HG03439 (cell line): ENCODE measurements at regions not wholly inside any gene's neighbourhood (a gene's known extent, or its start where the extent isn't known, plus 50 kb on each side); places are given as distances from the start of the nearest gene placed in this dataset.
"Not testable (repeated sequence)": the region's sequence is repeated elsewhere in the genome, so short reads cannot be mapped to it uniquely, and the experiment has no call there.

Experiments
- ATAC-seq: cut with Tn5 transposase; IDR thresholded peaks from one replicate; pipeline ENCODE4 v1.9.1; 2021; ENCODE audit warnings: mild to moderate bottlenecking, moderate library complexity; ENCODE audit not compliant: unreplicated experiment

- no peak for ATAC-seq
Measured at GRCh38 chr6:15936503-15936902, 192.4 kb upstream of the MYLIP start.

GRCh38 chr6:15935661-15936060 lies 193.2 kb upstream of the MYLIP start:
- ATAC-seq: no peak

DNA sequence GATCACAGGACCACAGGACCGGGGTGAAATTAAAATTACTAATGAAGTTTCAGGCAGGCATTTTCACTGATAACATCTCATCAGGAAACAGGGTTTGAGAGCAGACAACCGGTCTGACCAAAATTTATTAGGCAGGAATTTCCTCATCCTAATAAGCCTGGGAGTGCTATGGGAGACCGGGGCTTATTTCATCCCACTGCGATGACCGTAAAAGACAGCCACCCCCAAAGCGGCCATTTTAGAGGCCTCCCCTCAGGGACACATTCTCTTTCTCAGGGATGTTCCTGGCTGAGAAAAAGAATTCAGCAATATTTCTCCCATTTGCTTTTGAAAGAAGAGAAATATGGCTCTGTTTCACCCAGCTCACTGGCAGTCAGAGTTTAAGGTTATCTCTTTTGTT lies 197.2 kb upstream of the MYLIP start:
- ATAC-seq: not testable (repeated sequence)

GRCh38 chr6:15930207-15930606 lies 198.7 kb upstream of the MYLIP start:
- no peak for ATAC-seq

DNA sequence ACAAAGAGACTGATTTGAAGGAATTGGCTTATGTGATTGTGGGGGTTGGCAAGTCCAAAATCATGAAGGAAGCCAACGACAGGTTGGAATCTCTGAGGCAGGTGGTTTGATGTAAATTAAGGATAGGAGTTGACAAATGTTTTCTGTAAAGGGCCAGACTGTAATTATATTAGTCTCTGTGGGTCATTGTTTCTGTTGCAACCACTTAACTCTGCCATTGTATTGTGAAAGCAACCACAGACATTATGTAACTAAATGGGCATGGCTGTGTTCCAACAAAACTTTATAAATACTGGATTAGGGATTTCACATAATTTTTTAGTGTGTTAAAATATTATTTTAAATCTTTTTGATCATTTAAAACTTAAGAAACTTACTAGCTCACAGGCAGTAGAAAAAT lies 199.2 kb upstream of the MYLIP start:
- ATAC-seq: no peak

DNA sequence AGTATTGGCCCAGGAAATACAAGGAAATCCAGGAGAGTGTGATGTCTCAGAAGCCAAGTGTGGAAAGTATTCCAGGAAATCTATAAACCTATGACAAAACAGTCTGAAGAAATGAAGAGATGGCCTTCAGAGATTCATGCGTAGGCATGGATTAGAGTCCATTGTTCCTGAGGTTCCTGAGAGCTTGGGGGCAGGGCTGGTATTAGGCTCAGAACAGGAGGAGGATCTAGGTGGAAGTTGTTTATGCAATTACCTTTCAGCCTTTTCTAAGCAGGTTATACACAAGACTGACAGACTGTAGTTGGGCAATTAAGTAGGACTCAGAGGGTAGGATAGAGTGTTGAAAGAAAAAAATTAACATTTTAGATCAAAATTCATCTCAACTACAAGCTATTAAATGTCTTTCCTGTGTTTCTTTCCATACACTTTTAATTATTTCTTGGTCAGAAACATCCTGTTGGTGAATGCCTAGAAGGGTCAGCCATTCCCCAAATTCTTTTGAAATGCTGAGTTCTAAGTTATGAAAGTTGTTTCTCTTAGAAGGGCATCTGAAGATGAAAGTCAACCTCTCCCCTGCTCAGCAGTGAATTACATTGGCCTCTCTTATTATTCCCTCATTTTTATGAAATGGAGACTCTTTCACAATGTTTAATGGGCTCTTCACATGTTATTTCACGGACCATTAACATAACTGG lies 201.2 kb upstream of the MYLIP start:
- ATAC-seq: no peak

GRCh38 chr6:15926256-15926655 lies 202.6 kb upstream of the MYLIP start:
- ATAC-seq: no peak

DNA sequence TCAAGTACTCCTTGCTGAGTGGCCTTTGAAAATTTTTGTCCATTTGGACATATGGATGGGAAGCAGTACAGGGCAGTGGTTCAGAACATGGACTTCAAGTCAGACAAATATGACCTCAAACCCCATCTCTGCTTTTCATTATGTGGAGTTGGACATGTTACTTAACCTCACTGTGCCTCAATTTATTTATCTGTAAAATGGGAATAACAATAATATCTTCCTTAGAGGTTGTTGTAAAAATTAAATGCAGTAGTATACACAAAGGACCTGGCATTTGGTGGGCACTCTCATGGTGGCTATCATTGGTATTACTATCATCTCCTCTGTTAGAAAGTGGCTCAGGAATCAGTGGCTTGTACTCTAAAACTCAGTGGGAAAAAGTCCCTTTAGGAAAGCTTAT lies 204.0 kb upstream of the MYLIP start:
- ATAC-seq: no peak

DNA sequence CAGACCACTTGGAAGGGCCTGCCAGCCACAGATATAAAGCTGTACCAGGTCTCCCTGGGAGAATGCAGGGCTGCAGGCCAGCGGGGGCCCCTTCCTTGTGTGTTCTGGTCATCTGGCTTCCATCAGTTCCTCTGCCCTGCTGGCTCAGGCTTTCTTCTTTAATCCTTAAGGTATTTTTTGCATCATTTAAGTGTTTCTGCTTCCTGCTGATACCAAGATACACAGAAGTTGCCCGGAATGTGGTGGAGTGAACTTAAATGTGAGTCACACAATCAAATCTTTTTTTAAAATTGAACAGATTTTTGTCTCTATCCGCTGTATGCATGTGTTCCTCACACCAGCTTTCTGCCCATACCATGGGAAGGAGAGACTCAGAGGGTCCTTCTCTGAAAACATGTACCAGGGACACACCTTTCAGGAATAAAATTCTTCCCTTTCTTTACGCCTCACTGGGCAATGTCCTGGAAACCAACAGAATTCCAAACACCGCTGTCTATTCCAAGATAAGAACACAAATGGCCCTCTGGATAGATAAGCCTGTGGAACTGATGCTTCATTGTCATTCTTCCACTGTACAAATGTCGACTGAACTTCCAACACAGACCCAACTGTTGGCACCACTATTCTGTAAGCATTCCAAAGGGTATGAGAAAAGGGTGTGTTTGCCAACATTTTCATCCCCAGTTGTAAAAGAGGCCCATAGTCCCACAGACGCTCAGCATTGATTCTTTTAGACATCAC lies 206.2 kb upstream of the MYLIP start:
- ATAC-seq: no peak

DNA sequence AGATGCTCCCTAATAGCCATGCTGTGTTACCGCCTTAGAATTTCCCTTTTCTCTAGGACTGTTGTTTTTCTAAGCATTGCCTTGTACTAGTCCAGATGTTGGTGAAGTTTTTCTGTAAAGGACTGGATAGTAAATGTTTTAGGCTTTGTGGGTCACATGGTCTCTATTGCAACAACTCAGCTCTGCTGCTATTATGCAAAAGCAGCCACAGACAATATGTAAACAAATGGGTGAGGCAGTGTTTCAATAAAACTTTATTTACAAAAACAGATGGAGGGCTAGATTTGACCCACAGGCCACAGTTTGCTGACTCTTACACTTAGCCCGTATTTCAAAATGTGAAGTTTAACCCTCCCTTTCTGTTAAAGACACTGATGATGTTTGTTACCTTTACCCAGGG lies 207.6 kb upstream of the MYLIP start:
- ATAC-seq: no peak

GRCh38 chr6:15916581-15916980 lies 212.3 kb upstream of the MYLIP start:
- no peak for ATAC-seq

DNA sequence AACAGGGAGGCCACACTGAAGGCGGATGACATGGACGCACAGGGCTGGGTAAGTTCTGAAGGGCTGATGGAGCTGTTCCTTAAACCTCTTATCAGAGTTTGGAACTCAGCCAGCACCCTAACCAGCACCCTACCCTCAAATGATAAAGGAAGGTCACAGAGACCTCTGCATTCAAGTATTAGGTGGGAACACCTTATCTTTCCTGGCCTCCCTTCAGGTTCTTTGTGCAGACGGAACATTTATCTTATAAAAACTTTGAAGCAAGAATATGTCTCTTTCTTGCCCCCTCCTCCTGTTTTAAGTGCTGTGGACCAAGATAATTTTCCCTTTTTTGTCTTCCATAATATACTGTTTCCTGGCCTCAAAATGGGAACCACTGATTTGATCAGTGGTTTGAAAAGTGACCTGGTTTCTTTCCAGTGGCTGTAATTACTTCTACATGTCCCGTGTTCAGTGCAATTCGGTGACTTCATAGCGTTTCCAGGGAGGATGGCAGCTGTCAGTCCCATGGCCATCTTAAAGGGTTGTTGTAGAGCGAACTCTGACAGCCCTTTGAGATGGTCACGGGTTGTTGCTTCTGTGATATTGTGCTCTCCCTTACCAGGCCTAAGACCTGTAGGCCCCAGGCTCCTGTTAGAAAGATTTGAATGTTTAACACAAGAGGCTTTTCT lies 213.2 kb upstream of the MYLIP start:
- no peak for ATAC-seq

DNA sequence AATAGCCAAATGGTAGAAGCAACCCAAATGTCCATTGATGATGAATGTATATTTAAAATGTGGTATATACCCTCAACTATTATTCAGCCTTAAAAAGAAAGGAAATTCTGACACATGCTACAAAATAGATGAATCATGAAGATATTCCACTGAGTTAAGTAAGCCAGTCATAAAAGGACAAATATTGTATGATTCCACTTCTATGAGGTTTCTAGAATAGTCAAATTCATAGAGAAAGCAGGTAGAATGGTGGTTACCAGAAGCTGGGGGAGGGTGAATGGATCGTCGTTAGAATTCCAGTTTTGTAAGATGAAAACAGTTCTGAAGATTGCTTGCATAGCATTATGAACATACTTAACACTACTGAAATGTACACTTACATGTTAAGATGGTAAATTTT lies 214.3 kb upstream of the MYLIP start:
- no peak for ATAC-seq

DNA sequence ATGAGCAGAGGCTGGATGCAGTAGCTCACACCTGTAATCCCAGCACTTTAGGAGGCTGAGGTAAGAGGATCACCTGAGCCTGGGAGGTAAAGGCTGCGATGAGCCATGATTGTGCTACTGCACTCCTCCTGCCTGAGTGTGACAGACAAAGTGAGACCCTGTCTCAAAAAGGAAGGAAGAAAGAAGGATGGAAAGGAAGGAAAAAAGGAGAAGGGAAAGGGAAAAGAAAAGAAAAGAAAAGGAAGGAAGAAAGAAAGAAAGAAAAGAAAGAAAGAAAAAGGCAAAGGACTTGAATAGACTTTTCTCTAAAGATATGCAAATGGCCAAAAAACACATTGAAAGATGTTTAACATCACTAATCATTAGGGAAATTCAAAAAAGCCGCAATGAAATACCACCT lies 215.3 kb upstream of the MYLIP start:
- ATAC-seq: no peak

- ATAC-seq: no peak
Measured at GRCh38 chr6:15912505-15913400, 216.1 kb upstream of the MYLIP start.

GRCh38 chr6:15911753-15912504 lies 217.0 kb upstream of the MYLIP start:
- ATAC-seq: no peak

GRCh38 chr6:15909290-15910070 lies 219.4 kb upstream of the MYLIP start:
- ATAC-seq: no peak

DNA sequence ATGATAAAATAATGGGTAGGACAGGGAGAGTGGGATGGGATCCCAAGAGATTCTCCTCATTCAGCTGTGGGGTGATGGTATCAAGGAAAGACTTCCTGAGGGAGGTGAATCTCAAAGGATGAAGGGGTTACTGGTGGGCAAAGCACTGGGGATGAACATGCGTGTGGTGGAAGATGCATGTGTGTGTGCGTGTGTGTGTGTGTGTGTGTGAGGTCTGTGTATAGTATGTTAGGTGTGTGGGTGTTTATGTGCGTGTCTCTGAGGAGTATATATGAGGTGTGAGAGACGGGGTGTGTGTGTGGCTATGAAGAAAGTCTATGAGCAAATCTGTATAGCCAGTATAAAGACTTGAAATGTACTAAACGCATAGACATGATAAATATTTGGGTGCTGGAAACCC lies 220.0 kb upstream of the MYLIP start:
- no peak for ATAC-seq

DNA sequence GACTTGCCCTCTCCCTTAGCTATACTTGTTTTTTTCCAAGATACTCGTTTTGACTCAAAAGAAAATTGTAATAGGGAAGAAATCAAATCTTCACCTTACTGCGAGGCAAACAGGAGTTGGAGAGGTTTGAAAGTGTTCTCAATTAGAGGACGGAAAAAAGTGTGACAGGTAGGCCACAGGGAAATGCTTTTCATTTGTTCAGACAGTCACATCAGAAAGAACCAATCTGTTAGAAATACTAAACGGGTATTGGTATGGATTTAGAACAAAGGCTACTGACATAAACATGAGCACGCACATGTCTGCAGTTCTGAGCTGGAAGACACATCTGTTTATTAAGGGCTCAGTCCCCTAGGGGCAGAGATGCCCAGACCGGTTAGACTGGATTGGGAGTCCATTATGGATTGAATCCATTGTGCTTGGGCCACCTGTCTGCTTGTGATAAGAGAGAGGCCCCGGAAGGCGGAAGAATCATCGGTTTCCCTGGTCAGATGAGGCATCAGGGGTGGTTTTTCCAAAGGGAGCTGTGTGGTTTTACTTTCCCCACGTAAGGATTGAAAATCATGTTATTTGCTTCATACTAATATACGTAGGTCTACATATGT lies 220.9 kb upstream of the MYLIP start:
- no peak for ATAC-seq
